ENCODE measurements at regions not wholly inside any gene's neighbourhood (a gene's known extent, or its start where the extent isn't known, plus 50 kb on each side); places are given as distances from the start of the nearest gene placed in this dataset.
"Not testable (repeated sequence)": the region's sequence is repeated elsewhere in the genome, so short reads cannot be mapped to it uniquely, and the experiment has no call there.

- DNase-seq, result not testable (repeated sequence)
Observed at GRCh38 chr17:36695710-36696109, 94.3 kb downstream of the MRM1 start.

- no peak for DNase-seq
Observed at GRCh38 chr17:36696805-36697204, 95.4 kb downstream of the MRM1 start.

GRCh38 chr17:36697903-36698530 is 96.6 kb downstream of the MRM1 start:
- no peak for DNase-seq

- DNase-seq, result no peak
Observed at GRCh38 chr17:36701429-36702099, 100.2 kb downstream of the MRM1 start.

DNA sequence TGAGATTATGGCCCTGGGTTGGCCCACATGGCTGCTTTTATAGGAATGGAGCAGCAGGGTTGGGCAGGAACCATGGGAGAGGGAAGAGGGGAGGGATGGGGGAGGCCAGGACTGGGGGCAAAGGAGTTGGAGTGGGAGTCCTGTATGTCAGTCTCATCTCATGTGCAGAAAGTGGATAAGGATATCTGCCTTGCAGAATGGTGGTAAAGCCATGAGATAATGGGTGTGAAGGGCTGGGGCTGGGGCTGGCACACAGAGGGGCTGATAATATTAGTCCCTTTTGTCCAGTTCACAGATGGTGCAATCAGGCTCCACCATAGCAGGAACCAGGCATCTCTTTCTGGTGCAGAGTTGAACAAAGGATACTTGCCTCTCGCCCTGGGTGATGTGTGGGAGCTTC is 101.3 kb downstream of the MRM1 start:
- DNase-seq, result no peak

DNA sequence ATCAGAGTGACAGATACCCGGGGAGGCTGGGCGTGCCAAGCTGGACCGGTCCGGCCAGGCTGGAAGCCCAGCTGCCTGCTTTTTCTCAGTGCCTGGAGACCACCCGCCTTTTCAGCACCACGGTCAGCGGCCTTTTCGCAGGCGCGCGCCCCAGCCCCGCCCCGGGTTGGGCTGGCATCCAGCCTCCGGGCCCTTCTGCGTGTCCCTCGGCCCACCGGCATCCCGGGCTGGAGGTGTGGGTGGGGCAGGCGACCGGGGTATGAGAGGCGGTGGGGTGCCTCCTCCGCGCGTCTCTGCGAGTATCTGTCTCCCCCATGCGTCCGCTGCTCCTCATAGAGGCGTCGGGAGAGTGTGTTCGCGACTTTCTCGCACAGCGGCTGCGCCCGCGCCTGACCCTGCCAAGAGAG is 102.5 kb downstream of the MRM1 start:
- DNase-seq, result peak; percentile 49 to 58

DNA sequence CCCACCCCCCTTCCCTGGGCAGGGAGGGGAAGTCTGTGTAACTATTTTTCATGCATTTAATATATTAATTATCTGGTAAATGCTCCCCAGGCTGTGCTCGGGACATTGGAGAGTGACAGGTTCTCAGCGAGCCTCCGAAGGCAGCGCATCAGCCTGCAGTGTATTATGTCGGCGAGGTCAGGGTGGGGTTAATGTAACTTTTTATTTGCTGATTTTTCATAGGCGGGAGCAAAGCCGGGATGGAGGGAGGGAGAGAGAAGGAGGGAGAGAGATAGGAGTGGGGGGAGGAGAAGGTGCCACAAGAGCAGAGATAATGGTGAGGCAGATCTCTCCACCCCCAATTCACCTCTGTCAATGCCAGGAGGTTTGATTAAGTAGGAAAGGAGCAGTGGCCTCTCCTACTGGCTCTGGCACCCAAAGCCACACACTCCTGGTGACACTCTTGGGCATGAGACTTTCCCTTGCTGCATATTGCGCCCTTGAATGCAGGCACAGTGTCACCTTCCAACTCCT is 104.0 kb downstream of the MRM1 start:
- no peak for DNase-seq

GRCh38 chr17:36705874-36706731 is 104.7 kb downstream of the MRM1 start:
- peak; percentile 55 to 64 for DNase-seq

DNA sequence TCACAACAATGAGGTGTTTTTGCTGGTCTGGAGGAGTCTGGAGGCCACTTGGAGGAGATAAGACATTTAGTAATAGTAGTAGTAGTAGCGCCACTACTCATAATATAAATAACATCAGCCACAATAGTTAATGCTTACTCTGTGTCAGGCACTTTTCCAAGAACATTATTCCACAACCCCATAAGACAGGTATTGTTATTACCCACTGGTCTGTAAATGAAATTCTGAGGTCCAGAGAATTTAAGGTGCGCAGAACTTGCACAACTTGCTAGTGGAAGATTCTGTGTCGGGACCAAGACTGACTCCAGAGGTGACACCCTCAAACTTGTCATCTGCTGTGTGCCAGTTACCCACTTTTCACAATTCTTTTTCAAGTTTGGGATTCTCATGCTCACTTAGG is 106.5 kb downstream of the MRM1 start:
- DNase-seq, result no peak

DNA sequence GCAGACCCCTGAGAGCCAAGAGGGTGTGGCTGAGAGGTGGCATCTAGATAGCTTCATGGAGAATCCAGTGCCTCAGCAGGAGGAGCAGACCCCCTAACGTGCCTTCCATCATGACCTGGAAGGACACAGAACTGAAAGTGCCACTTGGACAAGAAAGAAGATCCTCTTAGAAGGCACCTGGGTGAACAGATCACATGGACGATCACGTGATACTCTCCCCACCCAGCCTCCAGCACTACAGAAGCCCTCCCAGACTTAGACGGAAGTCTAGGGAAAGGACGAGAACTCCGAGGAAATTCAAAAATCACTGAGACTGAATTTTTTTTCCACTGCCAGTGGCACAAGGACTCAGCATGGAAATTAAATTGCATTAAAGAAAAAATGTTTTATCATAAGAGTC is 113.4 kb downstream of the MRM1 start:
- DNase-seq, result no peak

DNA sequence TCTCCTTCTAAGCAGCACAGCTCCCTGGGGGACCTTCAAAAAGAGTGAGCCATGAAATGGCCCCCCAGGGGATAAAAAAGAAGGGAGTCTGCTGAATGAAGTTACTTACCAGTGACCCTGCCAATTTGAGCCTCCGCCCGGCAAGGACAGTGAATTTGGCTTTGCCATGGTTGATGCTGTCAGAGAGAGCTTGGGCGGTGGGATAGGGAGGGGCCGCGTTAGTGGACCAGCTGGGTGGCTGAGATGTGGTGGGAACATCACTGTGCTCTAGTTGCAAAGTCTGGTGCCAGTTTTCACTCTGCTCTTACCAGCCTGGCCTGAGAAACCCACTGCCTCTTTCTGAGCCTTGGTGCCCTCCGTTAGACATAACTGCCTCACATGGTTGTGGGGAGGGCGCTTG is 114.6 kb downstream of the MRM1 start:
- no peak for DNase-seq

DNA sequence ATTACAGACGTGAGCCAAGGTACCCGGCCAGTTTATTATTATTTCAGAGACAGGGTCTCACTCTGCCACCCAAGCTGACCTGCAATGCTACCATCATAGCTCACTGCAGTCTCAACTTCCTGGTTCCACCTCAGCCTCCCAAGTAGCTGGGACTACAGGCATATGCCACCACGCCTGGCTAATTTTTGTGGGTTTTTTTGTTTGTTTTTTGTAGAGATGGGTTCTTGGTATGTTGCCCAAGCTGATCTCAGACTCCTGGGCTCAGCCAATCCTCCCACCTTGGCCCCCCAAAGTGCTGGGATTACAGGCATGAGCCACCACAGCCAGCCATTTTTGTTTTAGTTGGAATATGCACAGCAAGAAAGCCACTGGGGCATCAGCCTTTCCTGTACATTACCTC is 115.7 kb downstream of the MRM1 start:
- DNase-seq, result no peak

- no peak for DNase-seq
Observed at GRCh38 chr17:36720131-36720530, 118.7 kb downstream of the MRM1 start.

DNA sequence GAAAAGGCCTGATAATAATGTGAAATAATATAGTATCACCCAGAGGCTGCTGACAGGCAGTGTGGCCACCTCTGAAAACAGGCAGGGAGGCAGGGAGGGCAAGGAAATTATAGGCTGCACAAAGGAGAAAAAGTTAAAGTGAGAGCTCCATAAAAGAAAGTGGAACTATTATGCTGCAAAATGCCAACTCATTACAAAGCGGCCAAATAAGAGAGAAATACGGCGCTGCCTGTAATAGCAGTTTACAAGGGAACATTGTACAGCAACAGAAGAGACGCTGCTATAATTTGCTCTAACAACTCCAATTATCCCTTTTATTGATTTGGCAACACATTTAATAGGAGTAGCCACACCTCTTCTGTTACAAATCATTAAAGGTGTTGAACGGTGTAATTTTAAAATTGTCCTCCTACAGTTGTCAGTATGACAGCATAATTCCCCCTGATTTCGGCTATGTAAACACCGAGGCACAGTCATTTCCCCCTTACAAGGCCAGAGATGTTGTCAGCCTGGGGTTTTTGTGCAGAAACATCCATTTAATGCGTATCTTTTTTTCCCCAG is 120.3 kb downstream of the MRM1 start:
- no peak for DNase-seq

GRCh38 chr17:36722121-36722902 is 120.9 kb downstream of the MRM1 start:
- DNase-seq, result peak; percentile 80 to 84

DNA sequence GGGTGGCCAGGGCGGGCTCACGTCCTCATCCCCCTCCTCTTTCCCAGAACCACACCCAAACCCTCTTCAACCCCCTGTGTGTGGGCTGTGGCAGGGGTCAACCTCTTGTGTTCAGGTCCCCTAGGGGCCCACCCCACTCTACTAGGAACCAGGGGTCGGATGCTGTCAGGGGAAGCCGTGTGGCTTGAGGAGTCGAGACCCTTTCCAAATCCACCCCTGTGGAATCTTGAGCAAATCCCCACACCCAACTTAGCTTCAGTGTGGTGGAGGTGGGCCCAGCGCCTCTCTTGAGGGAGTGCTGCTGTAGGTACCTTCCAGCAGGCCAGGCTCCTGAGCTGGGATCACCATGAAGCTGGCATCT is 121.5 kb downstream of the MRM1 start:
- DNase-seq, result no peak

GRCh38 chr17:36723459-36724025 is 122.2 kb downstream of the MRM1 start:
- no peak for DNase-seq

DNA sequence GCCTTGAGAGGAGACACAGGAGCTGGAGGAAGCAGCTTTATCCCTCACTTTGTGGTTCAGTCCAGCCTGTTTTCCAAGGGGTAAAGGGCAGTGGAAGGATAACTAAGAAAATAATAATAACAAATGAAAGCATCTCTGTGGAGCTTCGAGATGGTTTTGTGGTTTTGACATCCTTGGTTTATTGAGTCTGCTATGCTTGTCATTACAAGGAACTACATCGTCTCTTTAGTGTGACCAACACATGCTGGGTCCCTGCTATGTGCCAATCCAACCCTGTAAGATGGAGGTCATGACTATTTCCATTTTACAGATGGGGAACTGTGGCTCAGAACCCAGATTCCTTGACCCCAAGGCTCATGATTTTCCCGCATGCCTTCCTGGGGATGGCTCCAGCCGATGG is 124.8 kb downstream of the MRM1 start:
- no peak for DNase-seq

GRCh38 chr17:36727052-36727451 is 125.7 kb downstream of the MRM1 start:
- DNase-seq, result no peak

DNA sequence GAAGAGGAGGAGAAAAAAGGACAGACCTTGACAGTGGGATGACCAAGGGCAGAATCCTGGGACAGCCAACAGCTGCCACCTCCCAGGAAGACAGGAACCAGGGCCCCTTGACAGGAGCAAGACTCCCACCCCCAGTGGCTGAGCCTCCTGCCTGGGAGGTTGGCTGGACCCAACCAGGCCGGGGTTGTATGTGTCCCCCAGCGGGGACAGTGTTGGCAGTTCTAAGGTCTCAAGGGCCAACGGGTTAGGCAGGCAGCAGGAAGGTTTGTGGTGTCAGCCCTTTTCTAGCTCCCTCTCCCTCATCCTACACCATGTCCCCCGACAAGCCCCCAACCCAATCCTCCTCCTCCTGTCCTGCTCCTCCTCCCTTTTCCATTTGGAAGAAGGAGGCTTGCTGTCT is 126.2 kb downstream of the MRM1 start:
- no peak for DNase-seq

- DNase-seq, result peak; percentile 36 to 49
Observed at GRCh38 chr17:36728030-36728991, 126.9 kb downstream of the MRM1 start.

Data from activated CD4-positive, alpha-beta T cell treated with anti-CD3 and anti-CD28 coated beads, Interleukin-2, amount 50 U/mL, for 48 hours (primary cell).